B cell (primary cell): ENCODE measurements at regions not wholly inside any gene's neighbourhood (a gene's known extent, or its start where the extent isn't known, plus 50 kb on each side); places are given as distances from the start of the nearest gene placed in this dataset.
"Not testable (repeated sequence)": the region's sequence is repeated elsewhere in the genome, so short reads cannot be mapped to it uniquely, and the experiment has no call there.

Experiments
- ATAC-seq: fragments of 200-7000 bp; cut with Tn5 transposase; one replicate; pipeline ENCODE4 v1.10.0; 2021; ENCODE audit warnings: low read depth, mild to moderate bottlenecking, moderate number of reproducible peaks, moderate library complexity
- CTCF ChIA-PET: fragments of 350-600 bp; sonication (Branson Sonifier 250); formaldehyde crosslinking; loops from one replicate; lab custom pipeline; 2021; ENCODE audit warnings: antibody characterized with exemption, inconsistent platforms; lab: Charles Lee
- POLR2A ChIA-PET: fragments of 350-600 bp; sonication (Branson Sonifier 250); formaldehyde crosslinking; loops from one replicate; lab custom pipeline; 2021; ENCODE audit warnings: antibody characterized with exemption; lab: Charles Lee
- DNase-seq: peaks from one replicate; pipeline ENCODE4 v3.0.0; 2013
- H2AFZ ChIP-seq: 2 replicates; pipeline ENCODE4 v1.6.1; 2012; ENCODE audit warnings: mild to moderate bottlenecking, low read depth, low read length; ENCODE audit not compliant: insufficient read depth, poor library complexity, severe bottlenecking
- H3K27ac ChIP-seq, 2 donors: 1 replicate in 1 of 2; 2 replicates in 1 of 2; pipeline ENCODE4 v1.5.1; 2012 to 2013; ENCODE audit warnings: low read length in 2 of 2, mild to moderate bottlenecking in 2 of 2, moderate library complexity in 1 of 2
- H3K27me3 ChIP-seq, 4 experiments: fragments of 200-600 bp in 1 of 4; sonication (generic) in 1 of 4; replicated peaks in 1 of 4; 1 replicate in 2 of 4; 2 replicates in 2 of 4; pipeline versions ENCODE4 v1.6.1 to v1.7.0; 2013 to 2016; ENCODE audit warnings: low read length in 3 of 4, mild to moderate bottlenecking in 2 of 4, mixed read lengths in 1 of 4, moderate library complexity in 1 of 4; ENCODE audit not compliant: insufficient read depth in 4 of 4, control insufficient read depth in 3 of 4; ENCODE audit errors: control extremely low read depth in 1 of 4
- H3K36me3 ChIP-seq, 2 experiments: replicated peaks in 1 of 2; 1 replicate in 1 of 2; 2 replicates in 1 of 2; pipeline versions ENCODE4 v1.6.1 to v1.7.1; 2013; ENCODE audit warnings: low read length in 1 of 2; ENCODE audit not compliant: insufficient read depth in 2 of 2, control insufficient read depth in 1 of 2; ENCODE audit errors: control extremely low read depth in 1 of 2, extremely low read depth in 1 of 2
- H3K4me1 ChIP-seq, 2 donors: fragments of 200-600 bp in 1 of 2; sonication (generic) in 1 of 2; 1 replicate in 1 of 2; 2 replicates in 1 of 2; pipeline versions ENCODE4 v1.5.1 to v1.6.1; 2013 to 2017; ENCODE audit warnings: low read length in 2 of 2; ENCODE audit not compliant: control insufficient read depth in 2 of 2, insufficient read depth in 2 of 2
- H3K4me2 ChIP-seq: replicated peaks from 2 replicates; pipeline ENCODE3; 2012; ENCODE audit warnings: mild to moderate bottlenecking, low read depth, low read length; ENCODE audit not compliant: poor library complexity, severe bottlenecking
- H3K4me3 ChIP-seq, 5 experiments: fragments of 200-600 bp in 1 of 5; sonication (generic) in 1 of 5; 1 replicate in 3 of 5; 2 replicates in 2 of 5; pipeline versions ENCODE4 v1.5.1 to v1.7.0; 2011 to 2016; ENCODE audit warnings: low read length in 4 of 5, mild to moderate bottlenecking in 4 of 5, low read depth in 2 of 5, control low read depth in 1 of 5, moderate library complexity in 1 of 5; ENCODE audit not compliant: insufficient read depth in 1 of 5; ENCODE audit errors: control extremely low read depth in 1 of 5, extremely low read depth in 1 of 5
- H3K79me2 ChIP-seq: fragments of 200-600 bp; sonication (generic); one replicate; pipeline ENCODE4 v1.6.0; 2016; ENCODE audit warnings: low read length; ENCODE audit not compliant: control insufficient read depth, insufficient read depth
- H3K9ac ChIP-seq: fragments of 200-600 bp; sonication (generic); 2 replicates; pipeline ENCODE4 v1.6.1; 2017; ENCODE audit warnings: mild to moderate bottlenecking, low read length, moderate library complexity
- H3K9me3 ChIP-seq, 3 donors: one replicate each; pipeline versions ENCODE4 v1.6.1 to v1.7.1; 2013; ENCODE audit warnings: low read length in 2 of 3; ENCODE audit not compliant: control insufficient read depth in 2 of 3, insufficient read depth in 1 of 3; ENCODE audit errors: control extremely low read depth in 1 of 3
- H4K20me1 ChIP-seq: 2 replicates; pipeline ENCODE4 v1.6.0; 2012; ENCODE audit warnings: mild to moderate bottlenecking, low read length; ENCODE audit not compliant: insufficient read depth, control insufficient read depth, poor library complexity, severe bottlenecking
- H3K27ac Mint-ChIP-seq: one replicate; pipeline ENCODE4 v1.8.0; 2021; ENCODE audit warnings: mixed read lengths
- H3K27me3 Mint-ChIP-seq: one replicate; pipeline ENCODE4 v1.8.0; 2021; ENCODE audit warnings: mixed read lengths
- H3K4me1 Mint-ChIP-seq: one replicate; pipeline ENCODE4 v1.8.0; 2021; ENCODE audit warnings: mixed read lengths
- H3K4me3 Mint-ChIP-seq: one replicate; pipeline ENCODE4 v1.8.0; 2021; ENCODE audit warnings: mixed read lengths
- H3K9me3 Mint-ChIP-seq: one replicate; pipeline ENCODE4 v1.8.0; 2022; ENCODE audit warnings: mixed read lengths; ENCODE audit not compliant: insufficient read depth
- WGBS: methylation state at CpG from one replicate; pipeline ENCODE4 v1.1.5; 2013; ENCODE audit warnings: missing lambda C conversion rate; ENCODE audit not compliant: insufficient coverage; 5-methylcytosine and 5-hydroxymethylcytosine counted together
- intact Hi-C: fragments of 100-400 bp; cut with micrococcal nuclease; formaldehyde crosslinking; loops from one replicate; pipeline ENCODE4 v1.10.0; 2022

DNA sequence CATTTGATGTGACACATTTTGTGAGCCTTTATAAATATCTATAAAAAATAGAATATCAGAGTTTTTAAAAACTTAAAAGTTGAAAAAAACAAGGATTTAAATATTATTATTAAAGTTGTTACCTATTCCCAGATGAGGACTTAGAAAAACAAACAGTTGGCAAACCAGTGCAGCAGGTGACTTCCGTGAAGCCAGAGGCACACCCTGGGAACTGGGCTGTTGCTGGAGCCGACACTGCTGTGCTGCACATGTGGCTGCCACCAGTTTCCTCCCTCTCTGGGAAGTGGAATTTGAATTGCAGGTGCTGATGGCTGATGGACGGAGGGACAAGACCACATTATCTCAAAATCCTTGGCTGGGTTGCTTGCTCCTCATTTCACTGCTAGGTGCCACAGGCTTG, 442.4 kb upstream of the NPAP1 start:
- H3K27ac Mint-ChIP-seq, H2AFZ ChIP-seq, H3K4me1 Mint-ChIP-seq, DNase-seq, H3K4me1 ChIP-seq, H4K20me1 ChIP-seq, H3K9ac ChIP-seq, H3K27me3 Mint-ChIP-seq, H3K4me2 ChIP-seq, H3K4me3 Mint-ChIP-seq, H3K36me3 ChIP-seq, CTCF ChIA-PET, intact Hi-C loops, H3K4me3 ChIP-seq, H3K9me3 Mint-ChIP-seq, ATAC-seq, H3K27ac ChIP-seq, H3K79me2 ChIP-seq, H3K9me3 ChIP-seq, POLR2A ChIA-PET, H3K27me3 ChIP-seq: not testable (repeated sequence)
- WGBS = 100% methylated on average over 1 of the region's 3 CpGs

DNA sequence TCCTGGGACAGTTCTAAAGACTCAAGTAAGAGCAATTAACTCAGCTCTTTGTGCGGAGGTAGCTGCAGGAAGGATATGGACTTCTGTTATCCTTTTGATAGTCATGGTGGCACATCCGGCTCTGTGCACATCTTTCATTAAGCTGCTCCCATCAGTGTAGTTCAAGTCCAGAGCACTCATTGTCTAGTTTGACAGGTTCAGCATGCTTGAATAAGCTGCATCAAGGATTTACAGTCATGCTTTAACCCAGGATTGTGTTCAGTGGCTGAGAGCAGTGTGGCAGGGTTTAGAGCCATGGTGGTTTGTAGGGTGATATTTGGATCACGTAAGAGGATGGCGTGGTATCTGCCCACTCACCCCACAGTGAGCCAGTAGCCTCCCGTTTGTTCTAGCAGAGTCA, 435.0 kb upstream of the NPAP1 start:
- intact Hi-C loops, H3K4me3 ChIP-seq, POLR2A ChIA-PET, ATAC-seq, H3K9me3 Mint-ChIP-seq, DNase-seq, H3K4me1 ChIP-seq, H2AFZ ChIP-seq, H3K27me3 Mint-ChIP-seq, H3K9me3 ChIP-seq, H3K36me3 ChIP-seq, H3K4me2 ChIP-seq, CTCF ChIA-PET, H3K27me3 ChIP-seq, H3K27ac ChIP-seq, H3K4me3 Mint-ChIP-seq, H3K4me1 Mint-ChIP-seq, H3K27ac Mint-ChIP-seq, H3K9ac ChIP-seq, H3K79me2 ChIP-seq, H4K20me1 ChIP-seq: not testable (repeated sequence)
- WGBS = 89% methylated on average over 4 of the region's 5 CpGs

DNA sequence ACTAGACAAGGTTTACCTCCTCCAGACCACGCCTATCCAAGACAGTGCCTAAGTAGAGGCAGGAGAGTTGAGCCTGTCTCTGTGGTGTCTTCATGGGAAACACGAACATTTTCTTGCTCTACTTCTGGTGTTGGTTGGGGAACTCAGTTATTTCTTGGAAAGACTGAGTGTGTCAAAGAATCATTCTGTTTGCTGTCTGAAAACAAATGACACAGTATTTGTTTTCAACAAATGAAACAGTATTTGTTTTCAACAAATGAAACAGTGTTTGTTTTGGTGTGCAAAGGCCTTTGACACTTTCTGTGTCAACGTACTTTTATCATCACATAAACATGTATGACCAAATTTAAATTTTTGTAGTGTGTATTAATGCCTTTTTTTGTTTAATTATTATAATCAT, 416.5 kb upstream of the NPAP1 start:
- H3K4me2 ChIP-seq, H3K27me3 ChIP-seq, H3K36me3 ChIP-seq, H3K27ac Mint-ChIP-seq, H3K79me2 ChIP-seq, ATAC-seq, H3K9me3 Mint-ChIP-seq, H3K27me3 Mint-ChIP-seq, H3K9ac ChIP-seq, H3K4me3 ChIP-seq, CTCF ChIA-PET, POLR2A ChIA-PET, H3K9me3 ChIP-seq, H3K4me1 Mint-ChIP-seq, intact Hi-C loops, H3K4me3 Mint-ChIP-seq, H2AFZ ChIP-seq, H3K4me1 ChIP-seq, DNase-seq, H3K27ac ChIP-seq, H4K20me1 ChIP-seq: not testable (repeated sequence)
- no CpG with 5 or more reads among the region's 3 CpGs for WGBS

DNA sequence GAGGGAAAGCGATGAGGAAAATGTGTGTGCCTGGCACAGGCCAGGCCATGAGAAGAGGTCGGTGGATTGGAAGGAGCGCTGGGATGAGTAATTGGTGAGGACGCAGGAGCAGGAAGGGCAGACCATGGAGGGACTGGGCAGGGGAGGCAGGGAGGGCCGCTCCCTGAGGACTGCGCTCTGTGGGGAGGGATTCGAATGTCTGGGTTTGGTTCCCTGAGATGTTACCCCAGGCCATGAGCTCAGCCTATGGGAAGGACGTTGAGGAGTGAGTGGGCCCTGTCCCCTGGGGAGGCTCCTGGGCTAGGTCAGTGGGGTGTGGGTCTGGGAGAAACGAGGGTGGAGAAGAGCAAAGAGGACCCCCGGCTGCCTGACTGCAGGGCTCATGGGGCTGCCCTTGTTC, 415.2 kb upstream of the NPAP1 start:
- H3K79me2 ChIP-seq, H2AFZ ChIP-seq, H3K4me1 ChIP-seq, H3K4me3 Mint-ChIP-seq, POLR2A ChIA-PET, H3K27ac ChIP-seq, H3K4me1 Mint-ChIP-seq, H4K20me1 ChIP-seq, H3K27me3 Mint-ChIP-seq, H3K27me3 ChIP-seq, intact Hi-C loops, H3K36me3 ChIP-seq, ATAC-seq, H3K9ac ChIP-seq, DNase-seq, H3K4me3 ChIP-seq, CTCF ChIA-PET, H3K9me3 Mint-ChIP-seq, H3K9me3 ChIP-seq, H3K27ac Mint-ChIP-seq, H3K4me2 ChIP-seq: not testable (repeated sequence)
- WGBS = 78% methylated on average over 8 of the region's 10 CpGs
